MCF 10A (cell line): ENCODE measurements at regions not wholly inside any gene's neighbourhood (a gene's known extent, or its start where the extent isn't known, plus 50 kb on each side); places are given as distances from the start of the nearest gene placed in this dataset.

Source experiments
- BruUV-seq: library from RNA; stranded (reverse); fragments of 400-500 nt; replicated peaks from 2 replicates; lab custom pipeline; 2021; lab: Mats Ljungman, UMichigan
- CTCF ChIA-PET: fragments of 300-600 bp; sonication (Branson Sonifier 250); formaldehyde crosslinking; extraction: SDS; loops from one replicate; lab custom pipeline; 2021; ENCODE audit warnings: antibody characterized with exemption, inconsistent platforms; lab: Yijun Ruan, JAX
- POLR2A ChIA-PET: fragments of 300-600, 350-650 bp; sonication (Branson Sonifier 250); formaldehyde crosslinking; extraction: SDS; loops from one replicate; lab custom pipeline; 2020; ENCODE audit warnings: antibody characterized with exemption, inconsistent platforms; lab: Yijun Ruan, JAX
- DNase-seq: peaks from one replicate; pipeline ENCODE4 v3.0.0-alpha.2; 2018; ENCODE audit not compliant: unreplicated experiment
- H3K27ac Mint-ChIP-seq: one replicate; pipeline ENCODE4 v1.8.0; 2022; ENCODE audit warnings: mild to moderate bottlenecking, low read depth, mixed read lengths; ENCODE audit not compliant: unreplicated experiment
- H3K27me3 Mint-ChIP-seq: one replicate; pipeline ENCODE4 v1.8.0; 2022; ENCODE audit warnings: mixed read lengths; ENCODE audit not compliant: insufficient read depth, unreplicated experiment
- H3K36me3 Mint-ChIP-seq: one replicate; pipeline ENCODE4 v1.8.0; 2022; ENCODE audit warnings: mild to moderate bottlenecking, moderate library complexity, mixed read lengths; ENCODE audit not compliant: insufficient read depth, unreplicated experiment
- H3K4me1 Mint-ChIP-seq: one replicate; pipeline ENCODE4 v1.8.0; 2022; ENCODE audit warnings: mixed read lengths; ENCODE audit not compliant: insufficient read depth, unreplicated experiment
- H3K4me3 Mint-ChIP-seq: one replicate; pipeline ENCODE4 v1.8.0; 2022; ENCODE audit warnings: mild to moderate bottlenecking, moderate library complexity, mixed read lengths; ENCODE audit not compliant: unreplicated experiment
- H3K9me3 Mint-ChIP-seq: one replicate; pipeline ENCODE4 v1.8.0; 2022; ENCODE audit warnings: mixed read lengths; ENCODE audit not compliant: unreplicated experiment
- intact Hi-C: fragments of 100-400 bp; cut with micrococcal nuclease; formaldehyde crosslinking; loops from 2 replicates; pipeline ENCODE4 v1.14.1; 2022
- TF ChIP-seq, protein P1 (sequence below): fragments of 200-600 bp; IDR thresholded peaks from one replicate; pipeline ENCODE4 v1.8.0; 2022; ENCODE audit warnings: antibody characterized with exemption, mild to moderate bottlenecking; ENCODE audit not compliant: unreplicated experiment

DNA sequence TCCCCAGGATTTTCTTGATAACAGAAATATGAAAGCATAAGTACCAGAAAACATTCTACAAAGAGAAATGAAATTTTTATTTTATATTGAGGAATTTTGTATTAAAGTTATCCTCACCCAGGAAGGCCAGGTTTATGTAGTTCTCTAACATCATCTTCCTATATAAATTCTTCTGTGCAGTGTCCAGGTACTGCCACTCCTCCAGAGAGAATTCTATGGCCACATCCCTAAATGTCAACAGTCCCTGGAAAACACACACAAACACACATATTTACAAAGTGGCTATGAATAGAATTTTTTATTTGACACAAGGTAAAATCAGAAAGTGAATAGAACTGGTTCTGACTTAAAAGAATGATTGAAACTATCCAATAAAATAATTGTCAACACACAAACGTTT is 110.5 kb upstream of the ZNF91 start:
- H3K36me3 Mint-ChIP-seq = no peaks in the 10 kb centered on the region
- H3K27me3 Mint-ChIP-seq = no peaks in the 10 kb centered on the region
- no peak for DNase-seq
- no peaks in the 10 kb centered on the region for H3K4me1 Mint-ChIP-seq
- no peak overlapping the region for H3K4me3 Mint-ChIP-seq
- no peaks in the 10 kb centered on the region for H3K9me3 Mint-ChIP-seq
- TF ChIP-seq, protein P1, sequence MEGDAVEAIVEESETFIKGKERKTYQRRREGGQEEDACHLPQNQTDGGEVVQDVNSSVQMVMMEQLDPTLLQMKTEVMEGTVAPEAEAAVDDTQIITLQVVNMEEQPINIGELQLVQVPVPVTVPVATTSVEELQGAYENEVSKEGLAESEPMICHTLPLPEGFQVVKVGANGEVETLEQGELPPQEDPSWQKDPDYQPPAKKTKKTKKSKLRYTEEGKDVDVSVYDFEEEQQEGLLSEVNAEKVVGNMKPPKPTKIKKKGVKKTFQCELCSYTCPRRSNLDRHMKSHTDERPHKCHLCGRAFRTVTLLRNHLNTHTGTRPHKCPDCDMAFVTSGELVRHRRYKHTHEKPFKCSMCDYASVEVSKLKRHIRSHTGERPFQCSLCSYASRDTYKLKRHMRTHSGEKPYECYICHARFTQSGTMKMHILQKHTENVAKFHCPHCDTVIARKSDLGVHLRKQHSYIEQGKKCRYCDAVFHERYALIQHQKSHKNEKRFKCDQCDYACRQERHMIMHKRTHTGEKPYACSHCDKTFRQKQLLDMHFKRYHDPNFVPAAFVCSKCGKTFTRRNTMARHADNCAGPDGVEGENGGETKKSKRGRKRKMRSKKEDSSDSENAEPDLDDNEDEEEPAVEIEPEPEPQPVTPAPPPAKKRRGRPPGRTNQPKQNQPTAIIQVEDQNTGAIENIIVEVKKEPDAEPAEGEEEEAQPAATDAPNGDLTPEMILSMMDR = no peak
- ChIA-PET CTCF (no interaction called here), POLR2A (no interaction called here)
- no TSS peak for BruUV-seq
- no peak overlapping the region for H3K27ac Mint-ChIP-seq
- intact Hi-C loops = no loop called here

DNA sequence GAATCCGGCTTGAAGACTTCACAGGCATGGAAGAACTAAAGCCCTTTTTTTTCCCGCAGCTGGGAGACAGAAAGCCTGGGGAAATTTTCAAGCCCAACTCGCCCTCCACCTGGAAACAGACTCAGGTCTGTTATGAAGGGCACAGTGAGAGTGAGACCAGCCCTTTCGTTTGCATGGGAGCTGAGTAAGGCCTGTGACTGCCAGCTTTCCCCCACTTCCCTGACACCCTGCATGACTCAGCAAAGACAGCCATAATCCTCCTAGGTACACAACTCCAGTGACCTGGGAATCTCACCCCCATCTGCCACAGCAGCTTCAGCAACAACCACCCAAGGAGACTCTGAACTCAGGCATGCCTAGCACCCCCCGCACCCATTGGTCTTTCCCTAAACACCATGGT is 87.6 kb upstream of the ZNF91 start:
- Mint-ChIP-seq H3K27ac (no peak overlapping the region), H3K4me1 (no peaks in the 10 kb centered on the region), H3K27me3 (no peaks in the 10 kb centered on the region), H3K4me3 (no peak overlapping the region), H3K9me3 (peaks cover 41% of the 10 kb centered on the region), H3K36me3 (no peaks in the 10 kb centered on the region)
- intact Hi-C loops = no loop called here
- BruUV-seq = no TSS peak
- peak; percentile 32 for DNase-seq
- CTCF ChIA-PET = interaction anchor here (0.7 kb wide), 1 partner anchor 37 kb away, joined by 3 read pairs; no protein-coding TSS in a partner anchor
- TF ChIP-seq, protein P1 = no peak
- POLR2A ChIA-PET = no interaction called here

DNA sequence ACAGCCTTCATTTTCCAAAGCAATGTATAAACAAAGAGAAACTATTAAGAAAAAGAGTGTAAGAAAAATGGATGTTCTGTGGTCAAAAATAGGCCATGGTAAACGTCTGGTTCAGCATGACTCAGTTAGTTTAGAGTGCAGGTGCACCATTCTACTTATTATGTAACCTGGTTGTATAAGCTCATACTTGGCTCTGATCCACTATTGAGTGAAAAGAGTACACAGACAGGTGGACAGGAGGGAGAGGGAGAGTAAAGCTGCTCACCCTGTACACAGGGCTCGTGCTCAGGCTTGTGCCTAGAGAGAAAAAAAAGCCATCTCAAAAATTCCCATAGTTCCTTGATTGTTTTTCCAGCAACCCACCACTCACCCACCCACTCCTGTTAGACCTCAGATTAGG is 85.8 kb upstream of the ZNF91 start:
- Mint-ChIP-seq H3K4me1 (no peaks in the 10 kb centered on the region), H3K36me3 (no peaks in the 10 kb centered on the region), H3K4me3 (no peak overlapping the region), H3K27ac (no peak overlapping the region), H3K27me3 (no peaks in the 10 kb centered on the region), H3K9me3 (peaks cover 40% of the 10 kb centered on the region)
- ChIA-PET CTCF (no interaction called here), POLR2A (no interaction called here)
- TF ChIP-seq, protein P1 = no peak
- intact Hi-C loops = no loop called here
- no TSS peak for BruUV-seq
- peak; percentile 18 for DNase-seq

DNA sequence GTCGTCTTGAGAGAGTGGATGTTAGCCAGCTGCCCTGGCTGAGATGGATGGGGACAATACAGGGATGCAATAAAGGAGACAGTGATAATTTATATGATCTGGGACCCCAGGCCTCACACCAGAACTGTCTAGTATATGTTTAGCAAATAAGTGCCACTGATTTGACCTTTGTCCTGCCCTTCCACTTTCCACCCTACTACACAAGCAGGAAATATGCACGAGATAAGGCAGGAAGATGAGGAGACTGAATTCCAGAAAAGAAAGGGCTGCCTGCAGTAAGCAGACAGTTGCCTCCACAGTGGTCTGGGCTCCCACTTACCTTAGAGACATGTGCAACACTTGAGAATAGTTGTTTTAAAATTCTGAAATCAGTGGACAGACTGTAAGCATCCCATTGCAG is 80.2 kb upstream of the ZNF91 start:
- CTCF ChIA-PET = no interaction called here
- no TSS peak for BruUV-seq
- intact Hi-C loops = no loop called here
- no peaks in the 10 kb centered on the region for H3K4me1 Mint-ChIP-seq
- TF ChIP-seq, protein P1 = no peak
- H3K27me3 Mint-ChIP-seq = no peaks in the 10 kb centered on the region
- POLR2A ChIA-PET = no interaction called here
- peaks cover 19% of the 10 kb centered on the region for H3K9me3 Mint-ChIP-seq
- DNase-seq = no peak
- H3K27ac Mint-ChIP-seq = no peak overlapping the region
- no peak overlapping the region for H3K4me3 Mint-ChIP-seq
- H3K36me3 Mint-ChIP-seq = no peaks in the 10 kb centered on the region
